ENCODE measurements at regions not wholly inside any gene's neighbourhood (a gene's known extent, or its start where the extent isn't known, plus 50 kb on each side); places are given as distances from the start of the nearest gene placed in this dataset.

DNA sequence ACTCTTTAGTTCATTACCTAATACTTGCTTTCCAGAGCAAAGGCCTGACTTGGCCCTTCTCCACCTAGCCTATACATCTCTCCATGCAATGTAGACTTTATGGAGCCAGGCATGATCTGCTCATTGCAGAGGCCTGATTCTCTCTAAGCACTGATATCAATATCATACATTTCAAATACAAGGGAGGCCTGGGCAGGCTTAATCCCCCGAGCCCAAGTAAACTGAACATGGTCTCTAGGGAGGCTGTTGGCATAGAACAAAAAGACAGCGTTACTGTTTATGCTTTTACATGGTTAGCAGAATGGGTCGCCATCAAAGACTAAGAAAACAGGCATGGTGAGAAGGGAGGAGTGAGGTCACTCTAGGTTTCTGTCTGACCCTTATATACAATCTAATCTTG lies 695.1 kb downstream of the ZEB2 start:
- Histone ChIP-seq H4K20me1 (ENCODE audit: control insufficient read depth, insufficient read depth, low read length, poor library complexity, severe bottlenecking) (no peaks in the 10 kb centered on the region), H3K9me3 (ENCODE audit: control extremely low read depth in 1 of 3, control insufficient read depth in 2 of 3, insufficient read depth in 1 of 3, low read length in 2 of 3) (no peaks in the 10 kb centered on the region), H3K27ac (ENCODE audit: low read length in 2 of 2) (no peak overlapping the region), H3K4me1 (ENCODE audit: control insufficient read depth in 2 of 2, insufficient read depth in 2 of 2, low read length in 2 of 2) (no peaks in the 10 kb centered on the region), H3K4me2 (replicated peaks; ENCODE audit: low read depth, low read length, poor library complexity, severe bottlenecking) (no peak overlapping the region), H3K36me3 (replicated peaks in 1 of 2; ENCODE audit: control extremely low read depth in 1 of 2, control insufficient read depth in 1 of 2, extremely low read depth in 1 of 2, insufficient read depth in 2 of 2, low read length in 1 of 2) (no peaks in the 10 kb centered on the region), H3K79me2 (ENCODE audit: control insufficient read depth, insufficient read depth, low read length) (no peaks in the 10 kb centered on the region), H3K27me3 (replicated peaks in 1 of 4; ENCODE audit: control extremely low read depth in 1 of 4, control insufficient read depth in 3 of 4, insufficient read depth in 4 of 4, low read length in 3 of 4) (no peaks in the 10 kb centered on the region), H2AFZ (ENCODE audit: insufficient read depth, low read depth, low read length, poor library complexity, severe bottlenecking) (no peak overlapping the region), H3K4me3 (ENCODE audit: control extremely low read depth in 1 of 5, extremely low read depth in 1 of 5, insufficient read depth in 1 of 5, low read depth in 2 of 5, low read length in 4 of 5) (no peak overlapping the region), H3K9ac (ENCODE audit: low read length) (no peak overlapping the region)
- WGBS (ENCODE audit: insufficient coverage): no CpG with 5 or more reads among the region's 3 CpGs
- intact Hi-C loops (cut with micrococcal nuclease): no loop called here
- peaks cover 9% of the 10 kb centered on the region for H3K27me3 Mint-ChIP-seq
- ChIA-PET POLR2A (no interaction called here), CTCF (no interaction called here)
- DNase-seq (no peak), ATAC-seq (ENCODE audit: low read depth) (no peak)
- H3K27ac Mint-ChIP-seq: no peak overlapping the region
- no peak overlapping the region for H3K4me3 Mint-ChIP-seq
- TF ChIP-seq EZH2 (IDR thresholded peaks at IDR 0.05; ENCODE audit: borderline replicate concordance, insufficient read depth, low read depth, low read length, poor library complexity, severe bottlenecking): no peak
- TF ChIP-seq, protein P1, sequence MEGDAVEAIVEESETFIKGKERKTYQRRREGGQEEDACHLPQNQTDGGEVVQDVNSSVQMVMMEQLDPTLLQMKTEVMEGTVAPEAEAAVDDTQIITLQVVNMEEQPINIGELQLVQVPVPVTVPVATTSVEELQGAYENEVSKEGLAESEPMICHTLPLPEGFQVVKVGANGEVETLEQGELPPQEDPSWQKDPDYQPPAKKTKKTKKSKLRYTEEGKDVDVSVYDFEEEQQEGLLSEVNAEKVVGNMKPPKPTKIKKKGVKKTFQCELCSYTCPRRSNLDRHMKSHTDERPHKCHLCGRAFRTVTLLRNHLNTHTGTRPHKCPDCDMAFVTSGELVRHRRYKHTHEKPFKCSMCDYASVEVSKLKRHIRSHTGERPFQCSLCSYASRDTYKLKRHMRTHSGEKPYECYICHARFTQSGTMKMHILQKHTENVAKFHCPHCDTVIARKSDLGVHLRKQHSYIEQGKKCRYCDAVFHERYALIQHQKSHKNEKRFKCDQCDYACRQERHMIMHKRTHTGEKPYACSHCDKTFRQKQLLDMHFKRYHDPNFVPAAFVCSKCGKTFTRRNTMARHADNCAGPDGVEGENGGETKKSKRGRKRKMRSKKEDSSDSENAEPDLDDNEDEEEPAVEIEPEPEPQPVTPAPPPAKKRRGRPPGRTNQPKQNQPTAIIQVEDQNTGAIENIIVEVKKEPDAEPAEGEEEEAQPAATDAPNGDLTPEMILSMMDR (IDR thresholded peaks at IDR 0.05): no peak
- H3K9me3 Mint-ChIP-seq (ENCODE audit: insufficient read depth): no peaks in the 10 kb centered on the region
- H3K4me1 Mint-ChIP-seq: peaks cover 1% of the 10 kb centered on the region

DNA sequence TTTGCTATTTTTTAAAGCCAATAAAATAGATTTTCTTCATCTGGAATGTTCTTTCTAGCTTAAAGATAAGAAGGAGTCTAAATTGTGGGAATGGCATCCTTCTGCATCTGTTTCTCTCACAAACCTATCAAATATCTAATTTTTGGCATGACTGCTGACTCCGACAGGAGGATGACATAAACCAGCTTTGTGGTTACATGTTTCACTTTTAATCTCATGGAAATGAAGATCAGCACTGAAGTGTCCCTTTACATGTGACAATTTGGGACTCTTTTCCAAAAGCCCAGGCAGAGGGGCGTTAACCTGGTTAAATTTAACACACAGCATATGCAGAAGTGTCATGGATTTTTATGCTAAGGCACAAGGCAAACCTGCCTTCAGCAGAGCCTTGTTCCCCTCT lies 694.7 kb downstream of the ARHGAP15 start:
- H3K4me2 ChIP-seq (replicated peaks; ENCODE audit: low read depth, low read length, poor library complexity, severe bottlenecking): no peak overlapping the region
- H3K9ac ChIP-seq (ENCODE audit: low read length): no peak overlapping the region
- POLR2A ChIA-PET: no interaction called here
- no peaks in the 10 kb centered on the region for H3K36me3 ChIP-seq (replicated peaks in 1 of 2; ENCODE audit: control extremely low read depth in 1 of 2, control insufficient read depth in 1 of 2, extremely low read depth in 1 of 2, insufficient read depth in 2 of 2, low read length in 1 of 2)
- H3K79me2 ChIP-seq (ENCODE audit: control insufficient read depth, insufficient read depth, low read length): no peaks in the 10 kb centered on the region
- no peaks in the 10 kb centered on the region for H4K20me1 ChIP-seq (ENCODE audit: control insufficient read depth, insufficient read depth, low read length, poor library complexity, severe bottlenecking)
- no peak overlapping the region for H3K27ac ChIP-seq (ENCODE audit: low read length in 2 of 2)
- H2AFZ ChIP-seq (ENCODE audit: insufficient read depth, low read depth, low read length, poor library complexity, severe bottlenecking): no peak overlapping the region
- Mint-ChIP-seq H3K9me3 (ENCODE audit: insufficient read depth) (no peaks in the 10 kb centered on the region), H3K27ac (no peak overlapping the region), H3K27me3 (peaks cover 9% of the 10 kb centered on the region), H3K4me3 (no peak overlapping the region), H3K4me1 (peaks cover 6% of the 10 kb centered on the region)
- WGBS (ENCODE audit: insufficient coverage): 82% methylated on average over 2 of the region's 2 CpGs
- TF ChIP-seq, protein P1 (IDR thresholded peaks at IDR 0.05): no peak
- no peak for TF ChIP-seq EZH2 (IDR thresholded peaks at IDR 0.05; ENCODE audit: borderline replicate concordance, insufficient read depth, low read depth, low read length, poor library complexity, severe bottlenecking)
- DNase-seq (no peak), ATAC-seq (ENCODE audit: low read depth) (no peak)
- peaks cover 0 to 3% of the 10 kb centered on the region in 2 donors for H3K4me1 ChIP-seq (ENCODE audit: control insufficient read depth in 2 of 2, insufficient read depth in 2 of 2, low read length in 2 of 2)
- CTCF ChIA-PET: interaction anchor here (1.2 kb wide), 1 partner anchor 11 kb away, joined by 4 read pairs; no protein-coding TSS in a partner anchor
- no peaks in the 10 kb centered on the region for H3K9me3 ChIP-seq (ENCODE audit: control extremely low read depth in 1 of 3, control insufficient read depth in 2 of 3, insufficient read depth in 1 of 3, low read length in 2 of 3)
- intact Hi-C loops (cut with micrococcal nuclease): no loop called here
- no peak overlapping the region for H3K4me3 ChIP-seq (ENCODE audit: control extremely low read depth in 1 of 5, extremely low read depth in 1 of 5, insufficient read depth in 1 of 5, low read depth in 2 of 5, low read length in 4 of 5)
- no peaks in the 10 kb centered on the region for H3K27me3 ChIP-seq (replicated peaks in 1 of 4; ENCODE audit: control extremely low read depth in 1 of 4, control insufficient read depth in 3 of 4, insufficient read depth in 4 of 4, low read length in 3 of 4)
